HG03064 (cell line): ENCODE measurements at regions not wholly inside any gene's neighbourhood (a gene's known extent, or its start where the extent isn't known, plus 50 kb on each side); places are given as distances from the start of the nearest gene placed in this dataset.

Experiments used
- ATAC-seq: cut with Tn5 transposase; IDR thresholded peaks from one replicate; pipeline ENCODE4 v1.9.1; 2021; ENCODE audit warnings: low read depth; ENCODE audit not compliant: unreplicated experiment

- no peak for ATAC-seq
Measured at GRCh38 chr6:2542101-2542857, 208.4 kb downstream of the MYLK4 start.

- no peak for ATAC-seq
Measured at GRCh38 chr6:2536451-2536850, 214.3 kb downstream of the MYLK4 start.

- no peak for ATAC-seq
Measured at GRCh38 chr6:2535506-2535905, 215.2 kb downstream of the MYLK4 start.

GRCh38 chr6:2534406-2535042, 216.2 kb downstream of the MYLK4 start:
- no peak for ATAC-seq

GRCh38 chr6:2531426-2532215, 219.1 kb downstream of the MYLK4 start:
- ATAC-seq = no peak

GRCh38 chr6:2529211-2529719, 221.5 kb downstream of the MYLK4 start:
- no peak for ATAC-seq

- no peak for ATAC-seq
Measured at GRCh38 chr6:2528156-2528555, 222.6 kb downstream of the MYLK4 start.

- no peak for ATAC-seq
Measured at GRCh38 chr6:2526766-2527165, 224.0 kb downstream of the MYLK4 start.

GRCh38 chr6:2524090-2524489, 226.6 kb downstream of the MYLK4 start:
- ATAC-seq = no peak

GRCh38 chr6:2523061-2523460, 227.7 kb downstream of the MYLK4 start:
- ATAC-seq = no peak

GRCh38 chr6:2522521-2522920, 228.2 kb downstream of the MYLK4 start:
- no peak for ATAC-seq

- no peak for ATAC-seq
Measured at GRCh38 chr6:2517855-2518473, 232.8 kb downstream of the MYLK4 start.

- ATAC-seq = no peak
Measured at GRCh38 chr6:2517401-2517800, 233.3 kb downstream of the MYLK4 start.

GRCh38 chr6:2516059-2516458, 234.7 kb downstream of the MYLK4 start:
- ATAC-seq = no peak

- ATAC-seq = no peak
Measured at GRCh38 chr6:2514965-2515543, 235.7 kb downstream of the MYLK4 start.

GRCh38 chr6:2512802-2513201, 237.9 kb downstream of the MYLK4 start:
- no peak for ATAC-seq

GRCh38 chr6:2510316-2510715, 240.4 kb downstream of the MYLK4 start:
- no peak for ATAC-seq

- ATAC-seq = no peak
Measured at GRCh38 chr6:2509711-2510110, 241.0 kb downstream of the MYLK4 start.

GRCh38 chr6:2508071-2508470, 242.7 kb downstream of the MYLK4 start:
- no peak for ATAC-seq

- ATAC-seq = no peak
Measured at GRCh38 chr6:2507521-2508037, 243.1 kb downstream of the MYLK4 start.
